GM19397 (cell line): ENCODE measurements at regions not wholly inside any gene's neighbourhood (a gene's known extent, or its start where the extent isn't known, plus 50 kb on each side); places are given as distances from the start of the nearest gene placed in this dataset.

Experiments
- ATAC-seq: cut with Tn5 transposase; IDR thresholded peaks from one replicate; pipeline ENCODE4 v1.9.1; 2021; ENCODE audit warnings: mild to moderate bottlenecking, moderate library complexity; ENCODE audit not compliant: unreplicated experiment

DNA sequence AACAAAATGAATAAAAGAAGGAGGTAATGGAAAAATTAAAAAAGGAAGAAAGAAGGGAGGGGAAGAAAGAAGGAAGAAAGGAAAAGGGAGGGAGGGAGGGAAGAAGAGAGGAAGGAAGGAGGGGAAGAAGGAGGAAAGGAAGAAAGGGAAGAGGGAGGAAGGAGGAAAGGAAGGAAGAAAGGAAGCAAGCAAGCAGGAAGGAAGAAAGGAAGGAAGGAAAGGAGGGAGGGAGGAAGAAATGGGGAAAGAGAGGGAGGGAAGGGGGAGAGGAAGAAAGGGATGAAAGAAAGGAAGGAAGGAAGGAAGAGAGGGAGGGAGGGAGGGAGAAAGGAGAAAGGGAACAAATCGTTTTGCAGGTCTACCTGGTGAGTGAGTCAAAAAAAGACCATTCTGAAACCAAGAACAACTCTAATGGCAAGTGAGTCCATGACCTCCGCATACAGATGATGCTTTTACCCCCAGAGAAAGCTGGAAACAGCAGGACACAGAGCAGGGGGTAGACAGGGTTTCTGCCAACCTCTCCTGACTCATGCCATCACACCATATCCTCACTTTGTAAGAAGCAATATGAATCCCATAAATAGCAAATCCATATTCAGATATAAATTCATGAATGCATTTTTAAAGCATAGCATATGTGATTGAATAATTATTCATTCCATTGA lies 1112.9 kb upstream of the AUTS2 start:
- ATAC-seq: no peak

DNA sequence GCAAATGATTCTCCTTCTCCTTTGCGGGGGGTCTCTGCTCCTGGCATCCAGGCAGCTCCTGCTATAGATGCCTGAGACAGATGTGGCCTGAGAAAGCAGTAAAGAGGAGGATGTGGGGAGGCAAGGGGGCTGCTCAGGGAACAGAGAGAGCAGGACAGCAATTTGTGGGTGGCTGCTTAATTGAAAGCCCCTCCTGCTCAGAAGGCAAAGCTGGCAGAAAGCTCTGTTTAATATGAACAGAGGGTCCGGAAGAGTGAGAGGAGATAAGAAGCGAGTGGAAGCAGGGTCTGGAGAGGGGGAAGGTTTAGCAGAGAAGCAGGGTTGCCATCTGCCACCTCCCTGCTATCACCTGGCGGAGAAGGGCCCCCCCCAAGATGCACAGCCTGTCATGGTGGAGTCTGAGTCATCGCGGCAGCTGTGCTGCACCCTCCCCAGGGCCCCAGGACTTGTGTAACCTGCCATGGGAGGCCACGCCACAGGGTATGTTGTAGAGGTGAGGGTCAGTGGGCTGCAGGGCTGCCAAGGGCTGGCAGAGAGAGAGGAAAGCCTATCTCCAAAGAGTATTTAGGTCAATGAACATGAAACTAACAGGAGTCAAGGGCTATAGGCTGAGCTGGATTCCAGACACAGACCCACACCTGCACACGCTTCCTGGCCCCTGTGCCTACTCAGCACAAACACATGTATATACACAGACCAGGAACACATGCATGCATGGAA lies 1109.8 kb upstream of the AUTS2 start:
- ATAC-seq: no peak

DNA sequence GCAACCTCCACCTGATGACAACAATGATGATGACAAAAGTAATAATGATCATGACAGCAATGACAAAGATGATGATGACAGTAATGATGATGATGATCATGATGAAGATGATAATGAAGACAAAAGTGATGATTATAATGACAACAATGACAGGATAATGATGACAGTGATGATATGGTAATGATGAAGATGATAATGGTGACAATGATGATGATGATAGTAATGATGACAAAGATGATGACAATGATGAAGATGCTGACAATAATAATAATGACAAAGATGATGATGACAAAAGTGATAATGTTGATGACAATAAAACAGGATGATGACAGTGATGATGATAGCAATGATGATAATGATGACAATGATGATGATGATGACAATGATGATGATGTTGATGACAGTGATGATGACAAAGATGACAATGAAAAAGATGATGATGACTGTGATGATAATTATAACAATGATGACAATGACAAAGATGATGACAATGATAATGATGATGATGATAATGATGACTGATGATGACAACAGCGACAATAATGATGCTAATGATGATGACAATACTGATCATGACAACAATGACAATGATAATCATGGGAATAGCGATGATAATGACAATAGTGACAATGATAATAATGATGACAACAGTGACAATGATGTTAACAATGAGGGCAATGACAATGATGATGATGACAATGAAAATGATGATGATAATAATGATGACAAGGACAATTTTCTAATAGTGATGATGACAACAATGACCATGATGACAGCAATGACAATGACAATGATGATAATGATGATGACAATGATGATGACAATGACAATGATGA lies 1106.5 kb upstream of the AUTS2 start:
- ATAC-seq: no peak

DNA sequence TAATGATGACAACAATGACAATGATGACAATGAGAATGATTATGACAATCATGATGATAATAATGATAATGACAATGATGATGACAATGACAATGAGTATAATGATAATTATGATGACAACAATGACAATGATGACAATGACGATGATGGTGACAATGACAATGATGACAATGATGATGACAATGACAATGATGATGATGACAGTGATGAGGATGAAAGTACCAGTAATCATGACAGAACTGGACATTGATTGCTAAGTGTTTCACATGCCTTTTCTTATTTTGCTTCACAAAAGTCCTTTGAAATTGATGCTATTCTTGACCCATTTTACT lies 1106.0 kb upstream of the AUTS2 start:
- ATAC-seq: no peak

DNA sequence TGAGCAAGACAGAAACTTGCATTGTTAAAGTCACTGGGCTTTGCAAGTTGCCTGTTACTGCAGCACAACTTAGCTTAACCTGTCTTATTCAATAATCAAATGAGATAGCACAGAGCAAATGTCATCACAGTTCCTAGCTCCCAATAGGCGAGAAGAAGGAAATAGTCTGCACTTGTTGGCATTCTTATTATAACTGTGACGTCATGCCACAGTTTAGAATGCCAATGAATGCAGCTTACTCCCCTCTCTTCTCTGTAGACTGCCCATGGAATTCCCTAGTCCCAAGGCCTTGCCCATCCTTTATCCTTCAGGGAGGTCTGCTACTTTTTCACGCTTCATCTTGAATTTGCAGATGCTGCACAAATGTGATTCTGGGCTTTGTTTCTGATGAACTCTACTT lies 1094.9 kb upstream of the AUTS2 start:
- no peak for ATAC-seq

DNA sequence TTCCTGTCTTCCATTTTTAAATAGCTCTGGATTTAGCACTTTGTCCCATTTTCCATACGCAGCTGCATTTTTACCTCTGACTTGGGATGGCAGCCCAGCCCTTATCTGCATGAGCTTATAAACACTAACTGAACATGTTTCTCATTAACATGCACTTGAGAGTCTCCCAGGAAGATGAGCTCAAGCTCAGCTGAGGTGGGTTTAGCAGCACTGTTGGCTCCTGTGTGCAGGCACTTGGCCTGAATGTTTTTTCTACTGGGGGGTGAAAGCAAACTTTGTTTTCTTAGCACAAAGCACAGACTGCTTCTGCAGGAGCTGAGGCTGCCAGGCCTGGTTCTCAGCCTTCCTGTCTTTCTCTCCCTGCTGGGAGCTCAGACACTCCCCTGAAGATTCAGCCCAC lies 1093.6 kb upstream of the AUTS2 start:
- ATAC-seq: no peak

DNA sequence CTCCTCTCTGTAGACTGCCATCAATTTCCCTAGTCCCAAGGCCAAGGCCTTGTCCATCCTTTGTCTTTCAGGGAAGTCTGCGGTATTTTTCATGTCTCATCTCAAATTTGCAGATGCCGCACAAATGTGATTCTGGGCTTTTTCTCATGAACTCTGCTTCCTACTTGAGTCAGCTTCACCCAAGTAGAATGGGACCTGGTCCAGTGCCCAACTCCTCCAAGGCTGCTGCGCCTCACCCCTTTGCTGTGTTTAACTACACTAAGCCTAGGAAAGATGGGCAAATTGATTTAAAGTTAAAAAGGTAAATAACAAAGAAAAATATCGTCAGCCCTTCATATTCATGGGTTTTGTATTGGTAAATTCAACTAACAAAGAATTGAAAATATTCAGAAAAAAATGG lies 1092.6 kb upstream of the AUTS2 start:
- no peak for ATAC-seq

DNA sequence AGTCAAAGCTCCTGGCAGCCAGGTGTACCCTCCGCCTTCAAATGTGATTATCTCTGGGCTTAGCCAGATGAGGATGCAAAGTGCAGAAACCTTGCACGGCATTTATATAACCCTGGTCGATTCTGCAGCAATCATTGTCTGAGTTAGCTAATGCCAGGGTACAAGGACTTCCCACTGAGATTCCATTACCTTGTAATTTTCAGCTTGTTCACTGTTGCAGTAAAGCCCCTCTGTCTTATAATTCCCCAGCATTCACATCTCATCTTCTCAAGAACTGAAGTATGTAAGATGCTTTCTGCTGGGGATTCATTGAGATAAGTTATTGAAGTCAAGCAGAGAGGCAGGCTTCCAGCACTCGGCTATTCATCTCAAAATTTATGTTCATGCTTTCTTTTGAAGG lies 1090.6 kb upstream of the AUTS2 start:
- no peak for ATAC-seq

DNA sequence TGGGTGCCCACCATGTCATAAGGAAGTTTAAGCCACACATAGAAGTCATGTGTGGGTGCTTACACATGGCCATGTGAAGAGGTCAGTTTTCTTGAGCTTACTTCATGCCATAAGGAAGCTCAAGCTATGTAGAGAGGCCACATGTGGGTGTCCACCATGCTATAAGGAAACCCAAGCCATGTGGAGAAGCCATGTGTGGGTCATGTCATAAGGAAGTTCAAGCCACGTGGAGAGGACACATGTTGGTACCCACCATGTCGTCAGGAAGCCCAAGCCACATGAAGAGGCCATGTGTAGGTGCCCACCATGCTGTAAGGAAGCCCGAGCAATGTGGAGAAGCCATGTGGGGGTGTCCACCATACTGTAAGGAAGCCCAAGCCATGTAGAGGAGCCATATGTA lies 1089.2 kb upstream of the AUTS2 start:
- ATAC-seq: no peak

DNA sequence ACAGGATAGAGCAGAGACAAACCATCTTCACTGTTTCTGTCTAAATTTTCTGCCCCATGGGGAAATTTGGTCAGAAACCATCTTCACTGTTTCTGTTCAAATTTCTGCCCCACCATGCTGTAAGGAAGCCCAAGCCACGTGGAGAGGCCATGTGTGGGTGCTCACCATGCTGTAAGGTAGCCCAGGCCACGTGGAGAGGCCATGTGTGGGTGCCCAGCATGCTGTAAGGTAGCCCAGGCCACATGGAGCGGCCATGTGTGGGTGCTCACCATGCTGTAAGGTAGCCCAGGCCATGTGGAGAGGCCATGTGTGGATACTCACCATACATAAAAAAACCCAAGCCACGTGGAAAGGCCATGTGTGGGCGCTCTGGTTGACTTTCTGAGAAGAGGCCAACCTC lies 1088.7 kb upstream of the AUTS2 start:
- ATAC-seq: no peak

DNA sequence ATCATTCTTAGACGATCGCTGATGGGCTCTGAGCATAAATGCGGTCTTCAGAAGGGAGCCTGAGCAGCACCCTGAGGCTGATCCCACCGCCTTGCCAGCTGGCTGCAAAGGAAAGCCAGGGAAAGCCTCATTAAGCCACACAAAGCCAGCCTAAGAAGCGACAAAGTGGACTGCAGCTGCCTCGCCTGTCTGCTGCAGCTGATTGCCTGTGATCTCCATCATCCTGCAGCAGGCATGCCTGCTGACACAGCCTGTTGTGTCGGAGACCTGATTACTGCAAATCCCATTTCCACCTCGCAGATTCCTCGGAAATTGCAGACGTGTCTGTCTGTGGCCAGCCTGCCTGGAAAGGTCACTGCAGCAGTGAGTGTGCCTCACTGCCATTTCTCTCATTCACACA lies 1087.0 kb upstream of the AUTS2 start:
- no peak for ATAC-seq

DNA sequence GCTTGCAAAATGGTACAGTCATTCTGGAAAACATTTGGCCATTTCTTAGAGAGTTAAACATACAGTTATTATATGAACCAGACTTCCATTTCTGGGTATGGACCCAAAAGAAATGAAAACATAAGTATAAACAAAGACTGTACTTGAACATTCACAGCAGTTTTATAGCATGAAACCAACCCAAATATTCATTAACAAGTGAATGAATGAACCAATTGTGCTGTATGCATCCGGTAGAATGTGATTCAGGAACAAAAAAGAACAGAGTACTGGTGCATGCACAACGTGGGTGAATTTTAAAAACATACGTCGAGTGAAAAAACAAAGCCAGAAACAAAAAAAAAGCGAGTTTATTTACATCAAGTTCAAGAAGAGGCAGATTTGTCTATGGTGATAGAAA lies 1085.8 kb upstream of the AUTS2 start:
- no peak for ATAC-seq

DNA sequence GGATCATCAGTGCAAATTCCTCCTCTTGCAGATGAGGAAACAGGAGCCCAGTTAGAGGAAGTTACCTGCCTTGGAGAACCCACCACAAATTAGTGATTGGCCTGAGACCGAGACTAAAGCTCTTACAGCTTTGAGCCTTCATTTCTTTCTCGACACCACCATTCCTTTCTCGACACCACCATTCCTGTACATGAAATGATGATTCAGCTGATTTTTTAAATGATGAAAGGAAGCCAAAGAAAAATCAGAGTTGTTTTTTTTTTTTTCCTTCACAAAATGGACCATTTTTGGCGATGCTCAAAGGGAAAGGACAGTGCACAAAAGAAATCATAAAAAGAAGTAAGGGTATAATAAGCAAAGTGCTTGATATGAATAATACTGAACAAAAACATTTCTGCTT lies 1080.2 kb upstream of the AUTS2 start:
- no peak for ATAC-seq

DNA sequence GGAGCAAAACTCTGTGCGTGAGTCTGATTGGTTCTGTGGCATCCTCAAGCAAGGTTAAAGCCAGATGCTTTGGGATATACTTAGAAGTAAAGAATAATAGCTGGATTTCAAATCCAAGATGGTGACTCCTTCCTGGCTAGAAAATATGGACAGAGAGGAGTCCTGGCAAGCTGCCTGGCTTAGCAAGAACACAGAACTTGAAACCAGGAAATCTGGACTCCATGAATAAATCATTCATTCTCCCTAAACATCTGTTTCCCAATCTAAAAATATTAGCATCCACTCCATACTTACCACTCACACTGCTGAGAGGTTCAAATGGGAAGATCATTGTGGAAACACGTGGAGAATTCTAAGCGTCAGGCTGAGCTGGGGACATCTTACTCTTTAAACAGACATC lies 1074.1 kb upstream of the AUTS2 start:
- no peak for ATAC-seq

DNA sequence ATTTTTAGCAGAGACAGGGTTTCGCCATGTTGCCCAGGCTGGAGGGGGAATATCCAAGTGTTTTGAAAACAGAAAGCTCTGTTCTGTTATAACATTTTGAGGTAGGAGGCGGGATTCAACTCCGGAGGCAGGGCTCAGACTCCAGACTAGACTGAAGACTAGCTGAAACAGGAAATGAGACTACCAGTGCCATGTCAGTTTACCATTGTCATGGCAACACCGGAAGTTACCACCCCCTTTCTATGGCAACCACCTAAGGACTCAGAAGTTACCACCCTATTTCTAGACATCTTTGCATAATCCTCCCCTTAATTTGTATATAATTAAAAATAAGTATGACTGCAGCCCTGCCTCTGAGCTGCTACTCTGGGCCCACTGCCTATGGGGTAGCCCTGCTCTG lies 1069.1 kb upstream of the AUTS2 start:
- ATAC-seq: no peak

DNA sequence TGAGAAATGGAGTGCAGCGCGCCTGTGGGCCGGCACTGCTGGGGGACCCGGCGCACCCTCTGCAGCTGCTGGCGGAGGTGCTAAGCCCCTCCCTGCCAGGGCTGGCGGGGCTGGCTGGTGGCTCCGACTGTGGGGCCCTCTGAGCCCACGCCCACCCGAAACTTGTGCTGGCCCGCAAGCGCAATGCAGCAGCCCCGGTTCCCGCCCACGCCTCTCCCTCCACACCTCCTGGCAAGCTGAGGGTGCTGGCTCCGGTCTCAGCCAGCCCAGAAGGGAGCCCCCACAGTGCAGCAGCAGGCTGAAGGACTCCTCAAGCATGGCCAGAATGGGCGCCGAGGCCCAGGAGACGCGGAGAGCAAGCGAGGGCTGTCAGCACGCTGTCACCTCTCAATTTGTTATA lies 1063.0 kb upstream of the AUTS2 start:
- no peak for ATAC-seq

DNA sequence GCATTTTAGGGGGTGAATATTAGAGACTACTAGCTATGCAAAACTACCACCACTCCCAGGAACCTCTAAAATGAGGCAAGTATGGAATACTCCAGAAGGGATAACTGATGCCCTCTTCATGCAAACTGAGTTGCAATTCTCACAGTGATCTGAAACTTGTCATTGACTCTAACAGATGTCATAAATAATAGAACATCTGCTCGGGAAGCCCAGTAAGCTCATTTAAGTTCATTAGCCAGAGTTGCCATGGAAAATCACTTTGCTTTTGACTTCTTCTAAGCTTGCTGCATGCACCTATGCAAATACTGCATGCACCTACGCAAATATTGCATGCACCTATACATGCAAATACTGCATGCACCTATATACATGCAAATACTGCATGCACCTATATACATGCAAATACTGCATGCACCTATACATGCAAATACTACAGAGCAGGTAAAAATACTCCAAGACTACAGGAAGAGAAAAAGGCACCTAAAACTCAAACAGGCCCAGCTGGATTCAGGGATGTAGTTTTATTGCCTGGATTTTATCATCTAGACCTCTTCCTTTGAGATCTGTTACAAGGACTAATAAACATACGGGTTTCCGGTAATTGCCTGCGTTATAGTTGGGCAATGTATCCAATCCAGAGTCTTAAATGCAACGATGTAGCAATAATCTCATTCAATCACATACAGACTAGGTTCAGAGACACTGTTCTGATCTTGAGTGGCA lies 1061.1 kb upstream of the AUTS2 start:
- ATAC-seq: no peak

DNA sequence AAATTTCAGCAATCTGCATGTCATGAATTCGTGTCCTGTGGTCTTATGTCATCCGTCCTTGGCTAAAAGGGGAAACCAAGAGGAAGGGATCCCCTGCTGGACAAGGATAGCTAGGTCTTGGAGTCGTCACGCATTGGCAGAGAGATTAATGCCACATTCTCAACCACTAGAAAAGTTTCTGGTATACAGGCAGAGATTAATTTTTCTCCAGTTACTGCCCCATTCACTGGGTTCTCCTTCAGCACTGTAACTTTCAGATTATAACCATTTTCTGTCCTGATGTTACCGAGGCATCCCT lies 1060.6 kb upstream of the AUTS2 start:
- ATAC-seq: no peak

DNA sequence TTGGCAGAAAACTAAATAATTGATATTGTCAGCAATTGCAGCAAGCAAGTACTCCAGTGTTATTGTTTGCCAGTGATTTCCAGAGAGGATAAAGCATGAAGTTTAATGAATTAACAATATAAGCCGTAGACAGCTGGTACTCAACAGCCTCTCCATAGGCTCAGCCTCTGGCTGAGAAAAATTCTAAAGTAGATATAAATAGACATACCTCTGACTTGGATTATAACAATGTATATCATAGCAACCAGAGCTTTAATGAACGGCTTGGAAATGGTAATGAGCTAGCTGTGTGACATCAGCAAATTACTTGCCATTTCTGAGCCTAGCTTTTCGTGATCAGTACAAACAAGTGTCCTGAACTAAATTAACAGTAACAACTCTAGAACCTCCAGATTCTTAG lies 1055.4 kb upstream of the AUTS2 start:
- no peak for ATAC-seq

DNA sequence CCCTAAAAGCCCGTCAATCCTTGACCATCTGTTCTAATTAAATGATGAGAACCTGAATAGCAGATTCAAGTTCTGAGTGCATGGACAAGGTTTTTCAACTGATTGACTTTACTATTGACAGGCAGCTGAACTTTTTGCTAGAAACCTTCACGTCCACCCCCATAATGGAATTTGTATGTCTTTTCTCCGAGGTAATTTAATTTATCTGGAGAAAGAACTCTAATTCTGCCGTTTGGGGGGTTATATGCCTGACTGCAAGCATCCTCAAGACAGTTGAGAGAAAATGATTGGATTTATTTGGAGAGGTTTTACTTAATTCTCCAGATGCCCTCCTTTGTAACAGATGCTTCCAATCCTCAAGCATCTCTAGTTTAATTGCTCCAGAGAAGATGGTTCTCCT lies 1053.4 kb upstream of the AUTS2 start:
- ATAC-seq: no peak

DNA sequence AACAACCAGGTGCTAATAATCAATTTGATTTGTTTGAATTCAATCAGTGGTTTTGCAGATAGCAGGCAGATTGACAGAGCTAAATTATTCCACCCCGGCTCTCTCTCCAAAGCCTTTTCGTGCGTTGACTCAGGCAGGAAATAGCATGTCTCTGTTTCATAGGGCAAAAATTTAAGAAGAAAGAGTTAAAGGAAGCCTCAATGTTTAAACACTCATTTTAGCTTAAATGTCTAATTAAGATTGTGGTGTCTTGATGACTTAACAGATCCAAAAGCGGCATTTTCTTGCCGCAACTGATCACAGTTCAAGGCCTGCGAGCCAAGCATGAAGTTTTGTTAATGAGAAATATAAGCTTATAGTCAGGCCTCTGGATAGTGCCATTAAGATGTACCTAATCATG lies 1051.1 kb upstream of the AUTS2 start:
- no peak for ATAC-seq

DNA sequence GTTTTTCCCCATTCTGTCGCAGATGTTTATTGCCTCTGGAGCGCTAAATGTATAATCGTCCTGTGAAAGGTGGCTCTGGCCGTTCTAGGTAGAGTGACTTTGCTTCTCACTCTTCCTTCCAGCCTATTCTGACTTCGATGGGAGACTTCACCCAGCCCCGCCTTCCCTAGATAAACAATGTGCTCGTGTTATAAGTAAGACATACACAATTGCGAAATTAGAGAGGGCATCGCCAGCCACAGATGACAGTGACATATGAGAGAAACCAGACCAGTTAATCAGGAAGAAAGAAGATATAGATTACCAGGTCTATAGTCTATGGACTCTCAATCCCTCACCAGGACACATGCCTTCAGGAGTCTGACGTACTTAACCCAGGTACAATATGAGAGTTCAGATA lies 1050.5 kb upstream of the AUTS2 start:
- no peak for ATAC-seq
